ENCODE measurements at regions not wholly inside any gene's neighbourhood (a gene's known extent, or its start where the extent isn't known, plus 50 kb on each side); places are given as distances from the start of the nearest gene placed in this dataset.

DNA sequence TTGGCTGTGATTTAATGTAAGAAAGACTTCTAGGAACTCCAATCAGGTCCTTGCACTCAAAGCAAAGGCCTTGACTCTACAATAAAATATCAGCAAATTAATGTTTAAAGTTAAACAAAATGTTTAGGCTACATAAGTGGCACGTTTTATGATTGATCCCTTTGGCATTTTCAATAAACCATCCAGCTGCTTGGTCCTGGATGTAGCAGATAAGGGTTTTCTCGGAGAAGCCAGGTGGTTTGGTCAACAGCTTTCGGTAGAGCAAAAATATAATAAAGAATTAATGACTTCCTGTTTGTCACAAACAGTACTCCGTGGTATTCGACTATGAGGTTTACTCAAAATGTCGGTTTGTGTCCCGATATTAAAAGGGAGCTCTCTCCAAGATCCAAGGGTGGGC lies 95.8 kb downstream of the GEMIN8 start:
- Mint-ChIP-seq H3K27me3 (peaks cover 20 to 36% of the 10 kb centered on the region in 2 donors), H3K4me1 (ENCODE audit: low read depth in 2 of 2) (no peaks in the 10 kb centered on the region), H3K27ac (no peak overlapping the region), H3K4me3 (no peak overlapping the region), H3K36me3 (no peaks in the 10 kb centered on the region), H3K9me3 (no peaks in the 10 kb centered on the region)
- DNase-seq (ENCODE audit: low spot score) (no peak), ATAC-seq (no peak)

DNA sequence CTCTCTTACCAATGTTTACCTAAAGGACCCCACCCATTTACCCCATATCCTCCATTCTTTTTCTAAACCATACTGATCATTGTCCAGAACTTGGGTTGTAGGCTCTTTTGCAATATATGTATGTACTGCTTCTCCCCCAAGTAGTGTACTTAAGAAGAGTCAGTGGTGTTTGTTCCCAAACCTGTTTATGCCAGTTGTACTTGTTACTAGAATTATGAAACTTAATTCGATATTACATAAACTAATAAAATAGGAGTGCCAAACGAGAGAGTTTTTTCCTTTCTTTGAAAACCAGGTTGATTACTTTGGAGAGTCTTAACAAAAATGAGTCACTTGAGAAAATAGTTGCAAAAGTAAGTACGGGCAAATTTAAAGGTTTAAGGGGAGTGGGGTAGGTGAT lies 96.3 kb downstream of the GEMIN8 start:
- Mint-ChIP-seq H3K4me1 (ENCODE audit: low read depth in 2 of 2) (no peaks in the 10 kb centered on the region), H3K9me3 (no peaks in the 10 kb centered on the region)
- ATAC-seq: no peak

DNA sequence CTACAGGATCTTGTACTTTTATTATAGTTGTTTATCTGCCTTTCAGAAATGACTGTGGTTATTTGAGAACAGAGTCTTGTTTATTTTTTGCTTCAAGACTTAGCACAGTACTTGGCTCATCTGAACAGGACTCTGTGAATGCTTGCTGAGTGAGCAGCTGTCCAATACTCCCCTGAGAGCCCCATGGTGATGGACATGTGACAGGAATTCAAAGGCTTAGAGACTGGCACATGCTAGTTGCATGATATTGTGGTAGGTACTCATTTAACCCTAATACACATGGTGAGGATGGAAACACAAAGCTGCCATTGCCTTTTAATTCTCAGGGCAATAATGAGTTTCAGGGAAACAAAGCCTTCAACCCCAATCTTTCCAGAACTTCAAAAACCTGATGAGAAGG lies 97.3 kb downstream of the GEMIN8 start:
- ATAC-seq (peak in 1 of 2 donors; percentile 48), DNase-seq (ENCODE audit: low spot score) (no peak)
- Mint-ChIP-seq H3K27me3 (peaks cover 25 to 42% of the 10 kb centered on the region in 2 donors), H3K36me3 (no peaks in the 10 kb centered on the region), H3K4me3 (no peak overlapping the region), H3K9me3 (no peaks in the 10 kb centered on the region), H3K4me1 (ENCODE audit: low read depth in 2 of 2) (no peaks in the 10 kb centered on the region), H3K27ac (no peak overlapping the region)

More for the DNA sequence above, 96.3 kb downstream of the GEMIN8 start:
- Mint-ChIP-seq H3K4me3 (no peak overlapping the region), H3K27me3 (peaks cover 25 to 41% of the 10 kb centered on the region in 2 donors), H3K36me3 (no peaks in the 10 kb centered on the region), H3K27ac (no peak overlapping the region)
- no peak for DNase-seq (ENCODE audit: low spot score)

DNA sequence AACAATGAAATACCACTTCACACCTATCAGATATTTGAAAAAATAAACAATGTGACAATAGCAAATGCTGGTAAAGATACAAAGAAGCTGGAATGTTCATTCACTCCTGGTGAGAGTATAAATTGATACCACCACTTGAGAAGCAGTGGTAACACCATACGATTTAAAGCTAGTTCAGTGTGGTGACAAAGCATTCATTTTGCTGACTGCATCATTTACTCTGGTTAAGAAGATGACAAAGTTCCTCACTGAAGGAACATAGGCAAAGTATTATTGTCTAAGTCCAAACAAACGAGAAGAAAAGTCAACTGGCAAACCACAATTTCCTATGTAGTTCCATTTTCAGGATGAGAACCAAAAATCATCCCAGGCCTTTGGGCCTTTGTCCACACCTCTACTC lies 102.5 kb downstream of the GEMIN8 start:
- ATAC-seq: no peak
- Mint-ChIP-seq H3K27me3 (peaks cover 21 to 32% of the 10 kb centered on the region in 2 donors), H3K27ac (no peak overlapping the region)

DNA sequence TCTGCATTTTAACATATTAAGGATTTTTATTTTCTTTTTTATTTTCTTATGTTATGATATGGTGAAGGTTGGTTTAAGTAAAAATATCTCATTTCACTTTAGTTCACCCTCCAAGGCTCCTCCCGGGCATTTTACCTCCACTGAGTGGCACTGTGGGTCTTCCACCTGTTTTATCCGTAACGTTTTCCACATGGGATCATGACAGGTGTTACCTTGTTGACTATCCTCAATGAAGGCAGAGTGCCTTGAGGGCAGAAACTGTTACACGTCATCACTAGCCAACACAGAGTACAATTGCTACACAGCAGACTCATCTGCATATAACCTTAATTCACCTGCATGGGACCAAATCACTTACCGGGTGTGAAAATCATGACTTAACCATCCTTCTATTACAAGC lies 105.8 kb downstream of the GEMIN8 start:
- Mint-ChIP-seq H3K27me3 (peaks cover 6 to 22% of the 10 kb centered on the region in 2 donors), H3K9me3 (no peaks in the 10 kb centered on the region), H3K27ac (no peak overlapping the region), H3K4me3 (no peak overlapping the region), H3K4me1 (ENCODE audit: low read depth in 2 of 2) (no peaks in the 10 kb centered on the region), H3K36me3 (no peaks in the 10 kb centered on the region)
- no peak for DNase-seq (ENCODE audit: low spot score)
- ATAC-seq: no peak

More for the DNA sequence above, 102.5 kb downstream of the GEMIN8 start:
- Mint-ChIP-seq H3K9me3 (no peaks in the 10 kb centered on the region), H3K4me3 (no peak overlapping the region), H3K36me3 (no peaks in the 10 kb centered on the region), H3K4me1 (ENCODE audit: low read depth in 2 of 2) (no peaks in the 10 kb centered on the region)
- no peak for DNase-seq (ENCODE audit: low spot score)

DNA sequence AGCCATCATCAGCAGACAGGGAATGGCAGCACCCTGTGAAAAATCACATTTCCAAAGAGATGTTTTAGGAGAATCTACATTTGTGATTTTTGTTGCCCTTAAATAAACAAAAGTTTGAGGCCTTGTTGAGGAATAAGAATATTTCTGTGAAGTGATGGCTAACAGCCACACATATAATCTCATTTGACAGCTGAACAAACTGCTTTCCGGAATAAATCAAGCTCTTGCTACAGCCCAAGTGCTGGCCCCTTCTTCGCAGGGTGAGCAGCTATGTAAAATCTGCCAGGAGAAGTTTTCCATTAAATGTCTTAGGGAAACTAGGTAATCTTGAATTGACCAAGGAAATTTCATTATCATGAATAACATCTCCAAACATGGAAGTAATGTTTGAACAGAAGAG lies 106.4 kb upstream of the GPM6B start:
- Mint-ChIP-seq H3K4me3 (no peak overlapping the region), H3K9me3 (no peaks in the 10 kb centered on the region), H3K4me1 (ENCODE audit: low read depth in 2 of 2) (no peaks in the 10 kb centered on the region), H3K27ac (no peak overlapping the region), H3K27me3 (peaks cover 7 to 18% of the 10 kb centered on the region in 2 donors), H3K36me3 (no peaks in the 10 kb centered on the region)
- DNase-seq (ENCODE audit: low spot score): no peak
- no peak for ATAC-seq

DNA sequence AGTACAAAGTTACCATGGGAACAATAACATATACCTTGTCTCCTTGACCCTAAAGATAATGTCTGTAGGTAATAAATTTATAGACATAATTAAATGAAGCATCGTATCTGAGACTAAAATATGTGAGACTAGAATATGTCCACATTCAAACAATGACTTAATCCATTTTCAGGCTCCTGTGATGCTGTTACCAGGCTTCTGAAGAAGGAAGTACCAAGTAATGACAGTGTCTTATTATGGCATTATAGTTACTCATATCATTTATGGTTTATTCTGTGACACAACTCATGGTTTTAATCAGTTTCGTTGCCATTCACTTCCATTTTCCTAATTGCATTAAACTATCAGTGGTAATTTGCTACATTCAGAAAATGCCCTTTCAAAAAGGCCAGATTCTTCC lies 100.6 kb upstream of the GPM6B start:
- Mint-ChIP-seq H3K27ac (no peak overlapping the region), H3K27me3 (peaks cover 13 to 15% of the 10 kb centered on the region in 2 donors), H3K4me1 (ENCODE audit: low read depth in 2 of 2) (no peaks in the 10 kb centered on the region), H3K9me3 (no peaks in the 10 kb centered on the region), H3K4me3 (no peak overlapping the region), H3K36me3 (no peaks in the 10 kb centered on the region)
- ATAC-seq (no peak), DNase-seq (ENCODE audit: low spot score) (no peak)

DNA sequence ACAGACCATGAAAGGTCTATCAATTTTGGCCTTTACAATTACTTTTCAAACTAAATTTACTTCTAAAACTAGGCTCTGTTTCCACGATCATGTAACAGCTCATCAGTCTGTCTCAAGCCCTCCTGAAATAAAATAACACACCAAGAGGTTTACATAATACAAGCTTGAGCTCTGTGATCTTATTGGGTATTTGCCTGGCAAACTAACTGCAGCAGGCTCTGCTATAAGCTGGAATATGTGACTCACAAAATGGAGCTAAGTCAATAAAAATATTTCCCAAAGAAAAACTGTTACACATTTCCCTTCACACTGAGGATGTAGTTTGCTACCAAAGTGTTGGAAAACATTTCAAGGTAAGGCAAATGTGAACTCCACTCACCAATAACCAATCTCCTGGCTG lies 94.7 kb upstream of the GPM6B start:
- no peaks in the 10 kb centered on the region for H3K9me3 Mint-ChIP-seq
- peaks cover 4 to 14% of the 10 kb centered on the region in 2 donors for H3K27me3 Mint-ChIP-seq
- DNase-seq (ENCODE audit: low spot score): no peak
- H3K4me3 Mint-ChIP-seq: no peak overlapping the region
- no peaks in the 10 kb centered on the region for H3K36me3 Mint-ChIP-seq
- H3K4me1 Mint-ChIP-seq (ENCODE audit: low read depth in 2 of 2): no peaks in the 10 kb centered on the region
- no peak for ATAC-seq
- no peak overlapping the region for H3K27ac Mint-ChIP-seq

DNA sequence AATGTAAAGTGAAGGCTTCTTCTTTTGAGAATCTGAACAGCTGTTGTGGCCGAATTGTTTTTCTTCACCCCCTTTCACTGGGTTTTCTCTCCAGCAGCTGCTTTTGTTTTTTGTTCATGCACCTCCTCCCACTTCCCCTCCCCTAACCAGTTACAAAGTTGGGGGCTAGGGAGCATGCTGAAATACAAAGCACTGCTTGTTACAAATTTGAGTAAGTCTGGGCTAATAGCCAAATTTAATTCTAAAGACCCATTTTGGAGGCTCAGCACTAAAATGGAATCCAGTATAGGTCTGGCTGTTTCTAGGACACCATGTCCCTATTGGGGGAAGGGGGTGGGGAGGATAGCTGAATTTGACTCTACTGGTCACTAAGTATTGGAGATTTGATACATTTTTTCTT lies 89.2 kb upstream of the GPM6B start:
- ATAC-seq (no peak), DNase-seq (ENCODE audit: low spot score) (no peak)
- Mint-ChIP-seq H3K36me3 (no peaks in the 10 kb centered on the region), H3K27me3 (peaks cover 0 to 19% of the 10 kb centered on the region in 2 donors), H3K4me3 (no peak overlapping the region), H3K27ac (no peak overlapping the region), H3K4me1 (ENCODE audit: low read depth in 2 of 2) (no peaks in the 10 kb centered on the region), H3K9me3 (no peaks in the 10 kb centered on the region)

DNA sequence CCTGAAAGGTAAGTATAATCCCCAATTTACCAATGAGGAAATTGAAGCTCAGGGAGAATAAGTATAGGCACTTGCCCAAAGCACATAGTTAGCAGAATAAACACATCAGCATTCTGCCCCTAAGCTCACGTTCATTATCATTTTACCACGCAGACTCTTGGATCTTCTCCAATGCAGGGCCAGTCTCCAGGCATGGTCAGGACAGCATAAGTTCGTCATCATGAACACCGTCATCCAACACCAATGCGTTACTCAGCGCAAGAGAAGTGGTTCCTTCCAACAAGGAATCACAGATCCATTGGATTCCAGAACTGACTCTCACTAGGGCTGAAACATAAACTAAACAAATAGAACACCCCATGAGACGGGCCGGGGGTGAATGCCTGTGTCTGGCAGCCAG lies 86.5 kb upstream of the GPM6B start:
- Mint-ChIP-seq H3K36me3 (no peaks in the 10 kb centered on the region), H3K27ac (no peak overlapping the region), H3K4me3 (no peak overlapping the region), H3K9me3 (no peaks in the 10 kb centered on the region), H3K4me1 (ENCODE audit: low read depth in 2 of 2) (no peaks in the 10 kb centered on the region), H3K27me3 (peaks cover 5 to 23% of the 10 kb centered on the region in 2 donors)
- DNase-seq (ENCODE audit: low spot score) (no peak), ATAC-seq (no peak)

DNA sequence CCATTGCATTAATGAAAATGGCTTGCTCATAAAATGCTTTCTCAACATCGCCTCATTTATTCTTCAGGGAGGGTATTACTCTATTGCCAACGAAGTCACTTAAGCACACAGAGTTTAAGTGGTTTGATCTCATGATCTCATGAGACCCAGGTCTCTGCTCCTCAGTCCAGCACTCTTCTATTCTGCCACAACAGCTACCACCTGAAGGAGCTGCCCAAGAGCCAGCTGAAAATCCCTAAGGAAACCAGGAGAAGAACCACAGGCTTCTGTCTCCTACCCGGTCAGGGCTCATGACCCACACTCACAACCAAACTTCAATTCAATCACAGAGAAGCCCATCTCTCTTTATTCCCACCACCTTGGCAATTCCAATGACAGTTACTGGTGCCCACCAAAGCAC lies 85.5 kb upstream of the GPM6B start:
- DNase-seq (ENCODE audit: low spot score) (no peak), ATAC-seq (no peak)
- H3K27me3 Mint-ChIP-seq: peaks cover 6 to 23% of the 10 kb centered on the region in 2 donors
- no peaks in the 10 kb centered on the region for H3K9me3 Mint-ChIP-seq
- no peak overlapping the region for H3K27ac Mint-ChIP-seq
- no peak overlapping the region for H3K4me3 Mint-ChIP-seq
- no peaks in the 10 kb centered on the region for H3K36me3 Mint-ChIP-seq
- no peaks in the 10 kb centered on the region for H3K4me1 Mint-ChIP-seq (ENCODE audit: low read depth in 2 of 2)

DNA sequence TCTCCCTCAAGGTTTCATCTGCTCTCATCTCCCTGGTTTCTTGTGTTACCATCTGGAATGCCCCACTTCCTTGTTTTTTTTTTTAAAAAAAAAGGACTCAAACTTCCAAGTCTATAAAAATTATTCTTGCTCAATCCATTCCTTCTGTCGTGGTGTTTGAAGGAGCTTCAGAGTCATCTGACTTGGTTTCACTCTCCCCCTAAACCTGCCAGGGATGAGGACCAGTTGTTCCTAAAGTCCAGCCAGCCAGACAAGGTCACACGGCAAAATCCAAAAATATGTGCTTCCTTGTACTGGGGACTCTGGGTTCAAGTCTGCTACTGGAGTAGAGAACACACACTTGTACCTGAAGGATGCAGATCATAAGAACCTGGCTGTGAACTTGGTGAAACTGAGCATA lies 84.5 kb upstream of the GPM6B start:
- no peak for ATAC-seq

DNA sequence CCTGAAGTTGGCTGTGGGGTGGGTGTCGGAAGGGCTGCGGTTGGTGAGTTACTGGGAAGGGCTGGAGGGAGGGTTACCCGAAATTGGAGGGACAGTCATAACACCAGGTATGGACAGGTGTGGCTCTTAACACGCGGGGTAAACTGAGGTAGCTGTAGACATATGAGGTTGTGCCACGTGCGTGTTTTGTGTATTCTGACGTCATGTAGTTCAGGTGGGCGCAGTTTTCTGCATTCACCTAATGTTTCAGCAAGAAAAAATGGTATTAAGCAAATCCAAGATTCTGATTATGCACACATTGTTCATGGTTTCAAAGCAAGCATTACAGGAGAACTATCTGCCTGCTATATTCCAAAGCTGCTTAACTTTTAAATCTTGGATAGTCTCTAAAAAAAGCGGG lies 83.5 kb upstream of the GPM6B start:
- no peak for ATAC-seq
- Mint-ChIP-seq H3K4me3 (no peak overlapping the region), H3K27me3 (peaks cover 6 to 13% of the 10 kb centered on the region in 2 donors), H3K36me3 (no peaks in the 10 kb centered on the region), H3K4me1 (ENCODE audit: low read depth in 2 of 2) (no peaks in the 10 kb centered on the region), H3K9me3 (no peaks in the 10 kb centered on the region), H3K27ac (no peak overlapping the region)
- DNase-seq (ENCODE audit: low spot score): no peak

More for the DNA sequence above, 84.5 kb upstream of the GPM6B start:
- no peaks in the 10 kb centered on the region for H3K9me3 Mint-ChIP-seq
- peaks cover 6 to 18% of the 10 kb centered on the region in 2 donors for H3K27me3 Mint-ChIP-seq
- DNase-seq (ENCODE audit: low spot score): no peak
- H3K27ac Mint-ChIP-seq: no peak overlapping the region
- H3K4me3 Mint-ChIP-seq: no peak overlapping the region
- no peaks in the 10 kb centered on the region for H3K36me3 Mint-ChIP-seq
- no peaks in the 10 kb centered on the region for H3K4me1 Mint-ChIP-seq (ENCODE audit: low read depth in 2 of 2)

DNA sequence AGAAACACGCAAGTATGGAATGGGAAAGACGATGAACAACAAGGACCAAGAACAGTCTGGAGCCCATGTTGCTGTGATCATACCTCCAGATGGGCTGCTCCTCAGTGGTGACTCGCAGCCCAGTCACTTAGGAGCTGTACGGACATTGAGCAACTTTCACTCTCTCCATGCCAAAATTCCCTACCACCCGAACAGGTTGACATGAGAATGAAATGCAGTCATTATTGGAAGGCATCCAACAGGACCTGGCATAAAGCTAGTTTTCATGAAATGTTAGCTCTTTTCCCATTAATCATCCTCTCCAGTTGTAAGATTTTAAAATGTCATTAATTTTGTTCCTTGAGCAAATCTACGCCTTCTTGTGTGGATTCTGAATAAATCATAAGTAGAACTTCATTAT lies 82.7 kb upstream of the GPM6B start:
- no peaks in the 10 kb centered on the region for H3K9me3 Mint-ChIP-seq
- no peak overlapping the region for H3K4me3 Mint-ChIP-seq
- ATAC-seq (no peak), DNase-seq (ENCODE audit: low spot score) (no peak)
- peaks cover 6 to 12% of the 10 kb centered on the region in 2 donors for H3K27me3 Mint-ChIP-seq
- H3K27ac Mint-ChIP-seq: no peak overlapping the region
- no peaks in the 10 kb centered on the region for H3K36me3 Mint-ChIP-seq
- no peaks in the 10 kb centered on the region for H3K4me1 Mint-ChIP-seq (ENCODE audit: low read depth in 2 of 2)

DNA sequence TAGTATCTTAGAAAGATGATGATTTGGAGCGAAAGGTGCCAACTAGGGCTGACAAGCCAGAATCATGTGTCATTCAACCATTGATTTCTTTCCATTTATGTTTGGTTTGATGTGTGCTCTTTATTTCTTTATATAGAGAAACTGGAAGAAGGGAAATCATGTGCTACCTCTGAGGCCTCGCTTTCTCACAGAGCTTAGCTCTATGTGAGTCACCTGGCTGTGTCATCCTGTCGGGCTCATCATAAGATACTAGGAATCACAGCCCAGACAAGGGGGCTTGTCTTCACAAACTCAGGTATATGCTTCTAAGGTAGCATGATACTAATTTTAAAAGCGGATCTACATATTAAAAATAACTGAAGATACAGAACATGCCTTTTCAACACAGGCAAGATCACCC lies 81.7 kb upstream of the GPM6B start:
- DNase-seq (ENCODE audit: low spot score) (no peak), ATAC-seq (no peak)
- Mint-ChIP-seq H3K27ac (no peak overlapping the region), H3K27me3 (peaks cover 6 to 10% of the 10 kb centered on the region in 2 donors), H3K9me3 (no peaks in the 10 kb centered on the region), H3K4me3 (no peak overlapping the region), H3K4me1 (ENCODE audit: low read depth in 2 of 2) (no peaks in the 10 kb centered on the region), H3K36me3 (no peaks in the 10 kb centered on the region)

Measured in natural killer cell treated with Interleukin-12 subunit alpha and Interleukin-12 subunit beta and Interleukin-15 and Interleukin-18, amount 100 ng/mL, for 72 hours (primary cell).